Astrocyte (in vitro differentiated cells and primary cell): ENCODE measurements at regions not wholly inside any gene's neighbourhood (a gene's known extent, or its start where the extent isn't known, plus 50 kb on each side); places are given as distances from the start of the nearest gene placed in this dataset.

Experiments
- DNase-seq: peaks from one replicate; pipeline ENCODE4 v3.0.0-alpha.2; 2010; ENCODE audit warnings: low read depth
- FAIRE-seq: peaks from 2 replicates; lab custom pipeline; 2011; peaks lifted over from hg19 to GRCh38; lab: Jason Lieb, UNC
- H2AFZ ChIP-seq: 2 replicates; pipeline ENCODE4 v1.6.0; 2012; ENCODE audit warnings: low read depth, low read length, inconsistent platforms
- H3K27ac ChIP-seq: 2 replicates; pipeline ENCODE4 v1.5.1; 2011; ENCODE audit warnings: low read depth, low read length, inconsistent platforms
- H3K27me3 ChIP-seq: 2 replicates; pipeline ENCODE4 v1.6.0; 2011; ENCODE audit warnings: low read length, inconsistent platforms; ENCODE audit not compliant: insufficient read depth
- H3K36me3 ChIP-seq: 2 replicates; pipeline ENCODE4 v1.5.1; 2011; ENCODE audit warnings: low read length, inconsistent platforms; ENCODE audit not compliant: insufficient read depth
- H3K4me1 ChIP-seq: 2 replicates; pipeline ENCODE4 v1.5.1; 2011; ENCODE audit warnings: low read length, inconsistent platforms; ENCODE audit not compliant: insufficient read depth
- H3K4me2 ChIP-seq: 2 replicates; pipeline ENCODE4 v1.6.0; 2012; ENCODE audit warnings: low read length, inconsistent platforms
- H3K4me3 ChIP-seq: 2 replicates; pipeline ENCODE4 v1.5.1; 2011; ENCODE audit warnings: low read depth, mild to moderate bottlenecking, low read length, inconsistent platforms; ENCODE audit not compliant: insufficient read depth
- H3K79me2 ChIP-seq: 2 replicates; pipeline ENCODE4 v1.6.0; 2012; ENCODE audit warnings: mild to moderate bottlenecking, low read length, inconsistent platforms; ENCODE audit not compliant: insufficient read depth
- H3K9ac ChIP-seq: 2 replicates; pipeline ENCODE4 v1.6.0; 2012; ENCODE audit warnings: mild to moderate bottlenecking, low read length, inconsistent platforms
- H3K9me3 ChIP-seq: 2 replicates; pipeline ENCODE4 v1.5.1; 2012; ENCODE audit warnings: low read depth, mild to moderate bottlenecking, low read length, inconsistent platforms; ENCODE audit not compliant: insufficient read depth
- H4K20me1 ChIP-seq: 2 replicates; pipeline ENCODE4 v1.6.0; 2012; ENCODE audit warnings: low read length, inconsistent platforms; ENCODE audit not compliant: insufficient read depth
- H3K27ac Mint-ChIP-seq: one replicate; pipeline ENCODE4 v1.8.0; 2021; ENCODE audit warnings: mild to moderate bottlenecking, mixed read lengths; ENCODE audit not compliant: unreplicated experiment
- H3K27me3 Mint-ChIP-seq: one replicate; pipeline ENCODE4 v1.8.0; 2021; ENCODE audit warnings: low read depth, mixed read lengths; ENCODE audit not compliant: unreplicated experiment
- H3K36me3 Mint-ChIP-seq: one replicate; pipeline ENCODE4 v1.8.0; 2021; ENCODE audit warnings: low read depth, mixed read lengths; ENCODE audit not compliant: unreplicated experiment
- H3K4me1 Mint-ChIP-seq: one replicate; pipeline ENCODE4 v1.8.0; 2021; ENCODE audit warnings: low read depth, mixed read lengths; ENCODE audit not compliant: unreplicated experiment
- H3K4me3 Mint-ChIP-seq: one replicate; pipeline ENCODE4 v1.8.0; 2021; ENCODE audit warnings: mild to moderate bottlenecking, moderate library complexity, mixed read lengths; ENCODE audit not compliant: unreplicated experiment
- H3K9me3 Mint-ChIP-seq: one replicate; pipeline ENCODE4 v1.8.0; 2021; ENCODE audit warnings: mild to moderate bottlenecking, mixed read lengths; ENCODE audit not compliant: unreplicated experiment
- CTCF ChIP-seq: IDR thresholded peaks from 2 replicates; pipeline ENCODE4 v1.5.1; 2011; ENCODE audit warnings: low read depth, mild to moderate bottlenecking, inconsistent platforms, low read length, moderate library complexity; ENCODE audit not compliant: insufficient read depth
- EZH2 ChIP-seq: IDR thresholded peaks from 2 replicates; pipeline ENCODE4 v1.6.1; 2012; ENCODE audit warnings: mild to moderate bottlenecking, low read length, inconsistent platforms; ENCODE audit not compliant: insufficient read depth

- no peaks in the 10 kb centered on the region for H3K36me3 ChIP-seq
- H3K79me2 ChIP-seq, result no peaks in the 10 kb centered on the region
- H3K36me3 Mint-ChIP-seq, result no peaks in the 10 kb centered on the region
- no peak overlapping the region for H3K4me2 ChIP-seq
- H3K9ac ChIP-seq, result no peak overlapping the region
- H2AFZ ChIP-seq, result no peak overlapping the region
- peaks cover 31% of the 10 kb centered on the region for H3K27me3 Mint-ChIP-seq
- no peak overlapping the region for H3K4me3 ChIP-seq
- no peaks in the 10 kb centered on the region for H4K20me1 ChIP-seq
- FAIRE-seq (no peak), DNase-seq (no peak)
- no peak overlapping the region for H3K27ac Mint-ChIP-seq
- no peaks in the 10 kb centered on the region for H3K27me3 ChIP-seq
- no peaks in the 10 kb centered on the region for H3K9me3 Mint-ChIP-seq
- no peak for TF ChIP-seq CTCF
- no peak for TF ChIP-seq EZH2
- no peaks in the 10 kb centered on the region for H3K4me1 ChIP-seq
- no peaks in the 10 kb centered on the region for H3K9me3 ChIP-seq
- no peak overlapping the region for H3K4me3 Mint-ChIP-seq
- no peaks in the 10 kb centered on the region for H3K4me1 Mint-ChIP-seq
- H3K27ac ChIP-seq, result no peak overlapping the region
Measured at GRCh38 chr16:18050234-18050633, 286.3 kb downstream of the NPIPA8 start.

- Mint-ChIP-seq H3K27me3 (peaks cover 31% of the 10 kb centered on the region), H3K9me3 (no peaks in the 10 kb centered on the region), H3K36me3 (no peaks in the 10 kb centered on the region), H3K4me1 (no peaks in the 10 kb centered on the region), H3K4me3 (no peak overlapping the region), H3K27ac (no peak overlapping the region)
- Histone ChIP-seq H3K27ac (no peak overlapping the region), H3K9me3 (no peaks in the 10 kb centered on the region), H3K27me3 (no peaks in the 10 kb centered on the region), H3K9ac (no peak overlapping the region), H3K79me2 (no peaks in the 10 kb centered on the region), H4K20me1 (no peaks in the 10 kb centered on the region), H3K4me3 (no peak overlapping the region), H3K4me1 (no peaks in the 10 kb centered on the region), H3K4me2 (no peak overlapping the region), H2AFZ (no peak overlapping the region), H3K36me3 (no peaks in the 10 kb centered on the region)
- DNase-seq, result no peak
- no peak for TF ChIP-seq EZH2
- TF ChIP-seq CTCF, result no peak
- no peak for FAIRE-seq
Measured at GRCh38 chr16:18049547-18050133, 286.9 kb downstream of the NPIPA8 start.

GRCh38 chr16:18048853-18049546 is 287.5 kb downstream of the NPIPA8 start:
- no peak overlapping the region for H3K9ac ChIP-seq
- Mint-ChIP-seq H3K4me3 (no peak overlapping the region), H3K27ac (no peak overlapping the region), H3K9me3 (no peaks in the 10 kb centered on the region), H3K4me1 (no peaks in the 10 kb centered on the region), H3K27me3 (peaks cover 31% of the 10 kb centered on the region), H3K36me3 (no peaks in the 10 kb centered on the region)
- H3K4me1 ChIP-seq, result no peaks in the 10 kb centered on the region
- no peaks in the 10 kb centered on the region for H3K79me2 ChIP-seq
- H3K27me3 ChIP-seq, result no peaks in the 10 kb centered on the region
- H3K4me3 ChIP-seq, result no peak overlapping the region
- no peak overlapping the region for H3K4me2 ChIP-seq
- DNase-seq (no peak), FAIRE-seq (no peak)
- H3K9me3 ChIP-seq, result no peaks in the 10 kb centered on the region
- no peaks in the 10 kb centered on the region for H4K20me1 ChIP-seq
- no peak overlapping the region for H2AFZ ChIP-seq
- no peak overlapping the region for H3K27ac ChIP-seq
- TF ChIP-seq EZH2 (no peak), CTCF (no peak)
- H3K36me3 ChIP-seq, result no peaks in the 10 kb centered on the region
